OCI-LY3 (cell line): ENCODE measurements at regions not wholly inside any gene's neighbourhood (a gene's known extent, or its start where the extent isn't known, plus 50 kb on each side); places are given as distances from the start of the nearest gene placed in this dataset.

ENCODE experiments used
- EZH2phosphoT487 ChIP-seq: fragments of 200-600 bp; shearing (Covaris generic); IDR thresholded peaks from 2 replicates; pipeline ENCODE4 v1.6.1; 2018; ENCODE audit warnings: antibody characterized with exemption, mixed run types, low read depth
- TF ChIP-seq, protein P1 (sequence below): fragments of 200-600, 300-600 bp; sonication (generic); IDR thresholded peaks from 2 replicates; pipeline ENCODE4 v1.5.1; 2014; ENCODE audit warnings: antibody characterized with exemption, low read length, low read depth

DNA sequence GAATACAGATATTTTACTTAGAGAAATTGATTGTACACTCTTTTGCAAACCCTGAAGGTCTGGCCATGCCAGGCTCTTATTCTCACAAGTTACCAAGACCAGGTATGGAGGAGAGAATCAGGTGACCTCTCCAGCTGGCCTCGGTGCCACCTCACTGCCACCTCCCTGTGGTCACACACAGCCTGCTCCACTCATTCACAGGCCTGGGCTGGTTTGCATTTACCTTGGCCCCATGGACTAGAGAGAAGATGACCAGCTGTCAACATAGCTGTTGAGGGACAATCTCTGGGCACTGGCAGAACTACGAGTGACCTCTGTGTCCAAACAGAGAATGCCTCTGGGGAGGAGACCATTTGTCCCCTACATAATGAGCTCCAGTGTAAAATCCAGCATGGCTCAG, 291.2 kb upstream of the RUNX1 start:
- TF ChIP-seq, protein P1, sequence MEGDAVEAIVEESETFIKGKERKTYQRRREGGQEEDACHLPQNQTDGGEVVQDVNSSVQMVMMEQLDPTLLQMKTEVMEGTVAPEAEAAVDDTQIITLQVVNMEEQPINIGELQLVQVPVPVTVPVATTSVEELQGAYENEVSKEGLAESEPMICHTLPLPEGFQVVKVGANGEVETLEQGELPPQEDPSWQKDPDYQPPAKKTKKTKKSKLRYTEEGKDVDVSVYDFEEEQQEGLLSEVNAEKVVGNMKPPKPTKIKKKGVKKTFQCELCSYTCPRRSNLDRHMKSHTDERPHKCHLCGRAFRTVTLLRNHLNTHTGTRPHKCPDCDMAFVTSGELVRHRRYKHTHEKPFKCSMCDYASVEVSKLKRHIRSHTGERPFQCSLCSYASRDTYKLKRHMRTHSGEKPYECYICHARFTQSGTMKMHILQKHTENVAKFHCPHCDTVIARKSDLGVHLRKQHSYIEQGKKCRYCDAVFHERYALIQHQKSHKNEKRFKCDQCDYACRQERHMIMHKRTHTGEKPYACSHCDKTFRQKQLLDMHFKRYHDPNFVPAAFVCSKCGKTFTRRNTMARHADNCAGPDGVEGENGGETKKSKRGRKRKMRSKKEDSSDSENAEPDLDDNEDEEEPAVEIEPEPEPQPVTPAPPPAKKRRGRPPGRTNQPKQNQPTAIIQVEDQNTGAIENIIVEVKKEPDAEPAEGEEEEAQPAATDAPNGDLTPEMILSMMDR = peak; percentile 37
- TF ChIP-seq EZH2phosphoT487 = no peak
